Brain pericyte (primary cell): ENCODE measurements at regions not wholly inside any gene's neighbourhood (a gene's known extent, or its start where the extent isn't known, plus 50 kb on each side); places are given as distances from the start of the nearest gene placed in this dataset.

ENCODE experiments used
- DNase-seq: peaks from one replicate; pipeline ENCODE4 v3.0.0-alpha.2; 2012; ENCODE audit warnings: low read depth, low spot score

GRCh38 chr6:3999800-4000661 is 78.9 kb downstream of the FAM217A start:
- no peak for DNase-seq

- no peak for DNase-seq
Observed at GRCh38 chr6:4004249-4004648, 74.7 kb downstream of the FAM217A start.

GRCh38 chr6:4008324-4009047 is 70.5 kb downstream of the FAM217A start:
- DNase-seq: no peak

GRCh38 chr6:4009486-4009885 is 69.5 kb downstream of the FAM217A start:
- no peak for DNase-seq

- no peak for DNase-seq
Observed at GRCh38 chr6:4010048-4010447, 68.9 kb downstream of the FAM217A start.

GRCh38 chr6:4010689-4011090 is 68.2 kb downstream of the FAM217A start:
- no peak for DNase-seq

- no peak for DNase-seq
Observed at GRCh38 chr6:4012826-4013225, 66.1 kb downstream of the FAM217A start.

GRCh38 chr6:4017058-4017739 is 61.7 kb downstream of the FAM217A start:
- DNase-seq: no peak

- no peak for DNase-seq
Observed at GRCh38 chr6:4017834-4018170, 61.1 kb downstream of the FAM217A start.

GRCh38 chr6:4018171-4018923 is 60.6 kb downstream of the FAM217A start:
- peak; percentile 91 for DNase-seq
